ENCODE measurements at regions not wholly inside any gene's neighbourhood (a gene's known extent, or its start where the extent isn't known, plus 50 kb on each side); places are given as distances from the start of the nearest gene placed in this dataset.
"Not testable (repeated sequence)": the region's sequence is repeated elsewhere in the genome, so short reads cannot be mapped to it uniquely, and the experiment has no call there.

- no peak for DNase-seq (ENCODE audit: low spot score)
These were observed 179.7 kb downstream of the EVA1A start for GRCh38 chr2:75381032-75381431.

DNA sequence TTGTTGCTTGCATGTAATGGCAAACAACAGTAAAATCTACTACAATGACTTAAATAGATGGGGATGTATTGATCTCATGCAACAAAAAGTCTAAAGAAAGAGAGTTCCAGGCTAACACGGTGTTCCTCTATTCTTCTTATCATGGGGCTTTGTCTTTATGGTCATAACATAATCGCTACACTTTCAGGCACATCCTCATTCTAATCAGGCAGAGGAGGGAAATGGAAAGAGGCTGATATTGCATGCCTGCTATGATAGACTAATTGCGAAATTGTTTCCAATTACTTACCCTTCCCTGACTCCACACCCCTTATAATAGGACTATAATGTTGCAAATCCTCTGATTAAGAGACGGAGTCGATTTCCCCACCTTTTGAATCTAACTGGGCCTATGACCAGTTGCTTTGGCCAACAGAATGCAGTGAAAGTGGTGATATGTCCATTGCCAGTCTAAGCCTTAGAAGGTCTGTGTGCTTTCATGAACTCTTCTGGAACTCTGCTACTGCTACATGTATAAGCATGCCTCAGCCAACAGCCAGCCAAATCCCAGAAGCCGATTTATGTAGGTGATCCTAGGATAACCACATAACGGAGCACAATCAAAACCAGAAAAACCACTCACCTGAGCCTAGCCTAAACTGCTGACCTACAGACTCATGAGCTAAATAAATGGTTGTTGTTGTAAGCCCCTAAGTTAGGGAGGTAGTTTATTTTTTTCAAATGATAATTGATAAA is 180.3 kb upstream of the TACR1 start:
- DNase-seq (ENCODE audit: low spot score): no peak

- no peak for DNase-seq (ENCODE audit: low spot score)
These were observed 176.6 kb upstream of the TACR1 start for GRCh38 chr2:75375646-75376582.

GRCh38 chr2:75374414-75374957 is 175.2 kb upstream of the TACR1 start:
- DNase-seq (ENCODE audit: low spot score): not testable (repeated sequence)

- DNase-seq (ENCODE audit: low spot score): no peak
These were observed 168.1 kb upstream of the TACR1 start for GRCh38 chr2:75367401-75367800.

DNA sequence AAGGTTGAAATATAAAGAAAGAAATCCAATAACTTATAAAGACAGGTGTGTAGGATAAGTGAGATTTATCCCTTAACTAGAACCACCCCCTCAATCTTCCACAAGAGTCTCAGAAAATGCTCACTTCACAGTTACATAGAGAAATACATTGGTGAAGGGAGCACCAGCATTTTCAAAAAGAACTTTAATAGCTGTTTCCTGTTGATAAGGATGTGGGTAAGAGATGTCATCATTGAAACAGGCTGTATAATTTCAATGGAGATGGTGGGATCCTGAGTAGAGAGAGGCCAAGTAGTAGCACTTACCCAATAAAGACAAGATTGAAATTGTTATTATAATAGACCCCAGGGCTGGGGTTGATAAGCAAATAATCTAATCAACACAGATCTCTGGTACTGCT is 162.2 kb upstream of the TACR1 start:
- no peak for DNase-seq (ENCODE audit: low spot score)

GRCh38 chr2:75360945-75361344 is 161.6 kb upstream of the TACR1 start:
- no peak for DNase-seq (ENCODE audit: low spot score)

DNA sequence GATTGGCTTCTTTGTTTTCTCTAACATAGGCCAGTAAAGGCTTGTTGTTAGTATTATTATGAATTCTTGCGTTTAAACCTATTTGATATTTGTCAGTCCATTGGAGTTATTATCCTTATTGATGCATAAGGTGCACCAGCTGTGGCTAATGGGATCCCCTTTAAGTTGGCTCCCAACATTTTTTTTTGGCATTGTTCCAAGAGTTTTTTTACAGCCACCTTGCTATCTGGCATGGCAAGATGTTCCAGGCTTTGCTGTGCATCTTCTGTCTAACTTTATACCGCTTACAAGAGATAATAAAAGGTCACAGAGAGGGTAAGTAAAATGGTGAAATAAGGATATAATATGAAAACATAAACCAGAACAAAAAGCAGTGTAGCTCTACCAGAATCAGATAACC is 157.5 kb upstream of the TACR1 start:
- peak; percentile 17 for DNase-seq (ENCODE audit: low spot score)

- DNase-seq (ENCODE audit: low spot score): no peak
These were observed 153.8 kb upstream of the TACR1 start for GRCh38 chr2:75353131-75353530.

- DNase-seq (ENCODE audit: low spot score): no peak
These were observed 149.0 kb upstream of the TACR1 start for GRCh38 chr2:75348307-75348706.

DNA sequence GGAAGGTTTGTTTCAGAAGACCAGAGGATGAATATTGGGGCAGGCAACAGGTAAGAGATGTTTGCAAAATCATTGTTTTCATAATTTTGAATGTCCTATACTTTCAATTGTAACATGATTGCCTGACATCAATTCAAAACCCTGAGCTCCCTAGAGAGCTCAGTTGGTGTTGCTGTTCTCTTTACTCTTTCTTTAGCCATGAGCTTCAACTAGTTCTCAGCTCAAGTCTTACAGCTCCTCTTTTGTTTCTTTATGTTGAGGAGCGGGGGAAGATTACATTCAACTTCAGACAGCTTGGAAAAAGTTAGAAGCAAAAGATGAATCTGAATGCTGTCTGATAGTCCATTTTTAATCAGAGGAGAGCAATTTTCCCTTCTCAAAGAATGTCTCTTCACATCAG is 144.8 kb upstream of the TACR1 start:
- DNase-seq (ENCODE audit: low spot score): no peak

DNA sequence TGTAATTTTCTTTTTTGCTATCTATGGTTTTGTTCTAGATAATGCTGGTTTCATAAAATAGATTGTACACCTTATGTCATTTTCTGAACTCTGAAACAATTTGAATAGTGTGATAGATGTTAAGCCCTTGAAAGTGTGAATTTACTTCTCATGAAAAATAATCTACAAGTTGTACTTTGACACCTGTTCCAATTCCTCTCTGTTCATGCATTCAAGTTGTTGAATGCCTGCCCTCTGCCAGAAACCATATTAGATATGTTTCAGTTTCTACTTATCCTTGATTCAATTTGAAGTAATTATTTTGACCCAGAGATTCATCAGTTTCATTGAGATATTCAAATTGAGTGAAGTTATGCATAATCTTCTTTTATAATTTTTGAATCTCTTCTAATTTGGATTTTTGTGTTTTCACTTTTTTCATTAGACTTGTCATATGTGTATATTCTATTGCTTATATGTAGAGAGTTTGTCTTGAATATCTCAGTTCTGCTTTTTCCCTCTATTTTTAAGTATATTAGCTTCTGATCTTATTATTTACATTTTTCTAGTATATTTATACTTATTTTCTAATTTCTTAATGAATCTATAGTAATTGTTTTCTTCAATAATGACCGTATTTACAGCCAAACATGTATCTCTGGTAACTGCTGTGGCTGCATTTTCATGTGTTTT is 143.3 kb upstream of the TACR1 start:
- DNase-seq (ENCODE audit: low spot score): no peak

GRCh38 chr2:75340560-75340959 is 141.2 kb upstream of the TACR1 start:
- DNase-seq (ENCODE audit: low spot score): no peak

DNA sequence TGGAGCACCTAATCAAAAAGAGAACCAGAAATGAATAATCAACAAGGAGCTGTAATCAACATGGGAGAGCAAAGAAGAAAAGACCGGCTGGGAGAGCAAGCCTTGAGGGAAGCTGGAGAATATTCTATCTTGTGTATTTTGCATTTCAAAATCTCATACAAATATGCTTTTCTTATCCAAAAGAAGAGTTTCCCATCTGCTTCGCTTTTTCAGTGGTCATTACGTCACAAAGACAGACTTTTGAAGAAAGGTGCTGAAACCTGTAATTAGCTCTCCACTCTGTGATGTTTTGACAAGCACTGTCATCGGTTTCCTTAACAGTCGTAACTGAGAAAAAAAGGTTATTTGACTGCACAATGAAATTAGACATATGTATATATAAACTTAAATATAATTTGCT is 139.1 kb upstream of the TACR1 start:
- no peak for DNase-seq (ENCODE audit: low spot score)

DNA sequence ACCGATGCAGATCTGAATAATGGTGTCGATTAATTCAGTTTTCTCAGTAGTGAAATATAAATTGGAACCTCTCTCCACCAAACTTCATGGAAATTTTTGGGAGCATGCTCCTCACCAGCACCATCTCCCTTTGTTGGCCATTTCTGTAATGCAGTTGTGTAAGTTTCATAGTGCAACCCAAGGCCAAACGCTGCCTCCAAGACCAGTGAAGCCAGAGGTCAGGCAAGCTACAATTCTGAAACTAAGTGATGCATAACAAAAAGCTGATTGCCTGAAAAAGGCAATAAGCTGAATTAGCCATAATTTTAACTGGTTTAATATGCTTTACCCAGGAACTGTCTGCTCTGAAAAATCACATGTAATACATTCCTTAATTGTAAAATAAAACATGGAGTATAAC is 138.3 kb upstream of the TACR1 start:
- no peak for DNase-seq (ENCODE audit: low spot score)

DNA sequence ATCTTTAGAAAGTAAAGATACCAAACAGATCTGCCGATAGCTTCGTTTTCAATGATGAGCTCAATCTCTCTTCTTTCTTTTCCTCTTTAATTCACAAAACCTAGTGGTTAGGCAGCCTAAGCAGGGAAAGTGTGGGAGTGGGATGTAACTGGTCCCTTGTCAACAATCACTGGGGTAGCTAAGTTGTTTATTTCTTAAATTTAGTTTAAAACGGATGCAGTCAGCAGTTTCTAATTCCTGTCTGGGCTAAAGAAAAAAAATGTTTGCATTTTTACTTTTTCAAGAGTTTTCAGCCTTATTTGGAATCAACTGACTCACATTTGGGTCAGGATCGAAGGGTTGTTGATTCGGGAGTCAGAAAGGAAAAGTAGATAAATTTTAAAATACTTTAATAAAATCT is 137.7 kb upstream of the TACR1 start:
- no peak for DNase-seq (ENCODE audit: low spot score)

- no peak for DNase-seq (ENCODE audit: low spot score)
These were observed 137.1 kb upstream of the TACR1 start for GRCh38 chr2:75336451-75336850.

DNA sequence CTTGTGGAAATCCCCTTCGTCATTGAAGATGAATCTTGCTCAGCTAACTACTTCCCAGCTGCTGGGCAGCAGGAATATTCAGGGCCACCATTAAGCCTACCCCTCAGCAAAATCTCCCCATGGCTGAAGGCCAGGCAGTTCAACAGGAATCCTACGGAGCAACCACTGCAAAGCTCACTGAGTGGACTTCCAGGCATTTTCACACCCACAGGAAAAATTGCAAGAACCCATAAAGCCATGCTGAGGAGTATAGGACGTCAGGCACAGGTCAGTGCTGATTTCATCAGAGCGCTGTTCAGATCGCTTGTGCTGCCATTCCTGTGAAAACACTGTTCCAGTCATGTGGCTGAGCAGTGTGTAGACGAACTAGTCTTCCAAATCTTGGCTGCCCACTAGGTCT is 134.8 kb upstream of the TACR1 start:
- no peak for DNase-seq (ENCODE audit: low spot score)

GRCh38 chr2:75333646-75334045 is 134.3 kb upstream of the TACR1 start:
- no peak for DNase-seq (ENCODE audit: low spot score)

DNA sequence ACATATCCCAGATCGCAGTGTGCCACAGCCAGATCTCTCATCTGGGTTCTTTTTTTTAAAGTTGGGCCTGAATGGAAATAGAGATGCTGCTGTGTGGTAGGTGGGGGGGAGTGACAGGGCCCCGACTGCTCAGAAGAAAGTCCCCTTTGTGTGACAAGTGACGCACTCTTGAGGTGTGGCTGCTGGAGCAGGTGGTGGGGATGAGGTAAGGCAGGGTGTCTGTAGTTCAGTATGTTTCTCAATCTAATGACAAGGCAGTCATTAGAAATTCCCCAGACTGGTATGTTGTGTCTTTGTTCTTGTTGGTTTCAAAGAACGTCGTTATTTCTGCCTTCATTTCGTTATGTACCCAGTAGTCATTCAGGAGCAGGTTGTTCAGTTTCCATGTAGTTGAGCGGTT is 128.8 kb upstream of the TACR1 start:
- no peak for DNase-seq (ENCODE audit: low spot score)

- no peak for DNase-seq (ENCODE audit: low spot score)
These were observed 128.0 kb upstream of the TACR1 start for GRCh38 chr2:75327334-75327733.

- no peak for DNase-seq (ENCODE audit: low spot score)
These were observed 127.3 kb upstream of the TACR1 start for GRCh38 chr2:75326645-75327044.

DNA sequence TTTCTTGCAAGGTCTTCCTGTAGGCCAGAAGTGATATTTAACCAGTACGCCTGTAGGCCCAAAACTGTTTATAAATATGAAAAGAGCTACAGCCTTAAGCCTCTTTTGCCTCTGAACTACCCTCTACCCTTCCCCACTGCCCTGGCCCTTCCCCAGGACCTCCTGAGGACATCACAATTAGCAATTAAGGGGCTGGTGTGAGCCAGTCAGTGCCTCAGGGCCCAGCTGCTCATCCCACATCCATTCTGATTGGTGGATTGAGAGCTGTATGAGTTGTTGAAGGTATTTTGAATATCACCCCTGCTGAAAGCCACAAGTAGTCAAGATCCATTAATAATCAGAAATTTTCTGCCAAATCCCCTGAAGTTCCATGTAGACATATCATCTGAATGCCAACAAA is 126.3 kb upstream of the TACR1 start:
- DNase-seq (ENCODE audit: low spot score): no peak
